Activated T-cell treated with anti-CD3 and anti-CD28 coated beads, Interleukin-2, amount 50 U/mL, for 24 hours (primary cell): ENCODE measurements at regions not wholly inside any gene's neighbourhood (a gene's known extent, or its start where the extent isn't known, plus 50 kb on each side); places are given as distances from the start of the nearest gene placed in this dataset.

Source experiments
- DNase-seq: peaks from one replicate; pipeline ENCODE4 v3.0.0-alpha.2; 2020
- H3K27ac Mint-ChIP-seq: 2 replicates; pipeline ENCODE4 v1.8.0; 2020; ENCODE audit warnings: mild to moderate bottlenecking, mixed read lengths
- H3K27me3 Mint-ChIP-seq: 2 replicates; pipeline ENCODE4 v1.8.0; 2020; ENCODE audit warnings: mixed read lengths
- H3K36me3 Mint-ChIP-seq: 2 replicates; pipeline ENCODE4 v1.8.0; 2020; ENCODE audit warnings: low read depth, mixed read lengths
- H3K4me1 Mint-ChIP-seq: 2 replicates; pipeline ENCODE4 v1.8.0; 2020; ENCODE audit warnings: low read depth, mixed read lengths
- H3K4me3 Mint-ChIP-seq: 2 replicates; pipeline ENCODE4 v1.8.0; 2020; ENCODE audit warnings: mild to moderate bottlenecking, moderate library complexity, mixed read lengths
- H3K9me3 Mint-ChIP-seq: 2 replicates; pipeline ENCODE4 v1.8.0; 2020; ENCODE audit warnings: mixed read lengths

- no peaks in the 10 kb centered on the region for H3K36me3 Mint-ChIP-seq
- DNase-seq = no peak
- H3K27ac Mint-ChIP-seq = no peak overlapping the region
- no peaks in the 10 kb centered on the region for H3K9me3 Mint-ChIP-seq
- H3K4me3 Mint-ChIP-seq = no peak overlapping the region
- no peaks in the 10 kb centered on the region for H3K4me1 Mint-ChIP-seq
- peaks cover 25% of the 10 kb centered on the region for H3K27me3 Mint-ChIP-seq
These were observed 768.2 kb upstream of the ACVR2A start for GRCh38 chr2:147076634-147077033.

- Mint-ChIP-seq H3K27ac (no peak overlapping the region), H3K27me3 (no peaks in the 10 kb centered on the region)
These were observed 776.8 kb upstream of the ACVR2A start for GRCh38 chr2:147068071-147068470.

GRCh38 chr2:147067136-147067535 lies 777.7 kb upstream of the ACVR2A start:
- Mint-ChIP-seq H3K36me3 (no peaks in the 10 kb centered on the region), H3K4me1 (peaks cover 5% of the 10 kb centered on the region), H3K4me3 (no peak overlapping the region), H3K9me3 (peaks cover 9% of the 10 kb centered on the region), H3K27ac (no peak overlapping the region), H3K27me3 (peaks cover 3% of the 10 kb centered on the region)
- no peak for DNase-seq

More at GRCh38 chr2:147068071-147068470, 776.8 kb upstream of the ACVR2A start:
- Mint-ChIP-seq H3K36me3 (no peaks in the 10 kb centered on the region), H3K9me3 (peaks cover 9% of the 10 kb centered on the region), H3K4me3 (no peak overlapping the region), H3K4me1 (peaks cover 5% of the 10 kb centered on the region)
- no peak for DNase-seq

- Mint-ChIP-seq H3K27ac (no peak overlapping the region), H3K4me3 (no peak overlapping the region), H3K27me3 (peaks cover 9% of the 10 kb centered on the region), H3K9me3 (peaks cover 9% of the 10 kb centered on the region), H3K36me3 (no peaks in the 10 kb centered on the region), H3K4me1 (no peaks in the 10 kb centered on the region)
- DNase-seq = no peak
These were observed 782.8 kb upstream of the ACVR2A start for GRCh38 chr2:147062073-147062472.

- Mint-ChIP-seq H3K9me3 (peaks cover 6% of the 10 kb centered on the region), H3K27ac (no peak overlapping the region), H3K27me3 (peaks cover 9% of the 10 kb centered on the region), H3K36me3 (no peaks in the 10 kb centered on the region), H3K4me1 (no peaks in the 10 kb centered on the region), H3K4me3 (no peak overlapping the region)
- no peak for DNase-seq
These were observed 783.6 kb upstream of the ACVR2A start for GRCh38 chr2:147061269-147061668.

- no peak overlapping the region for H3K27ac Mint-ChIP-seq
- peaks cover 15% of the 10 kb centered on the region for H3K27me3 Mint-ChIP-seq
- no peaks in the 10 kb centered on the region for H3K36me3 Mint-ChIP-seq
- no peak for DNase-seq
- H3K4me3 Mint-ChIP-seq = no peak overlapping the region
- no peaks in the 10 kb centered on the region for H3K4me1 Mint-ChIP-seq
- H3K9me3 Mint-ChIP-seq = no peaks in the 10 kb centered on the region
These were observed 786.8 kb upstream of the ACVR2A start for GRCh38 chr2:147057892-147058490.

GRCh38 chr2:147051814-147052213 lies 793.0 kb upstream of the ACVR2A start:
- H3K36me3 Mint-ChIP-seq = no peaks in the 10 kb centered on the region
- no peak overlapping the region for H3K27ac Mint-ChIP-seq
- H3K4me3 Mint-ChIP-seq = no peak overlapping the region
- H3K27me3 Mint-ChIP-seq = peaks cover 17% of the 10 kb centered on the region
- H3K9me3 Mint-ChIP-seq = no peaks in the 10 kb centered on the region
- no peaks in the 10 kb centered on the region for H3K4me1 Mint-ChIP-seq
- DNase-seq = no peak

GRCh38 chr2:147051248-147051647 lies 793.6 kb upstream of the ACVR2A start:
- no peaks in the 10 kb centered on the region for H3K36me3 Mint-ChIP-seq
- peaks cover 17% of the 10 kb centered on the region for H3K27me3 Mint-ChIP-seq
- DNase-seq = no peak
- H3K9me3 Mint-ChIP-seq = no peaks in the 10 kb centered on the region
- no peak overlapping the region for H3K4me3 Mint-ChIP-seq
- no peaks in the 10 kb centered on the region for H3K4me1 Mint-ChIP-seq
- no peak overlapping the region for H3K27ac Mint-ChIP-seq

- no peak for DNase-seq
- peaks cover 4% of the 10 kb centered on the region for H3K4me1 Mint-ChIP-seq
- peaks cover 17% of the 10 kb centered on the region for H3K27me3 Mint-ChIP-seq
- no peak overlapping the region for H3K27ac Mint-ChIP-seq
- H3K4me3 Mint-ChIP-seq = no peak overlapping the region
- H3K36me3 Mint-ChIP-seq = no peaks in the 10 kb centered on the region
- H3K9me3 Mint-ChIP-seq = no peaks in the 10 kb centered on the region
These were observed 794.9 kb upstream of the ACVR2A start for GRCh38 chr2:147049957-147050356.

- Mint-ChIP-seq H3K4me3 (no peak overlapping the region), H3K4me1 (peaks cover 4% of the 10 kb centered on the region), H3K27me3 (peaks cover 4% of the 10 kb centered on the region), H3K27ac (no peak overlapping the region), H3K9me3 (no peaks in the 10 kb centered on the region), H3K36me3 (no peaks in the 10 kb centered on the region)
- no peak for DNase-seq
These were observed 798.4 kb upstream of the ACVR2A start for GRCh38 chr2:147046473-147046872.

GRCh38 chr2:147045113-147045512 lies 799.7 kb upstream of the ACVR2A start:
- peak; percentile 61 for DNase-seq
- Mint-ChIP-seq H3K9me3 (no peaks in the 10 kb centered on the region), H3K36me3 (no peaks in the 10 kb centered on the region), H3K4me3 (no peak overlapping the region), H3K27ac (no peak overlapping the region), H3K27me3 (no peaks in the 10 kb centered on the region), H3K4me1 (peaks cover 4% of the 10 kb centered on the region)

GRCh38 chr2:147041121-147041494 lies 803.7 kb upstream of the ACVR2A start:
- Mint-ChIP-seq H3K4me3 (no peak overlapping the region), H3K9me3 (no peaks in the 10 kb centered on the region), H3K27me3 (no peaks in the 10 kb centered on the region)

GRCh38 chr2:147040298-147041120 lies 804.3 kb upstream of the ACVR2A start:
- no peak overlapping the region for H3K27ac Mint-ChIP-seq
- peaks cover 3% of the 10 kb centered on the region for H3K27me3 Mint-ChIP-seq
- no peak for DNase-seq
- no peaks in the 10 kb centered on the region for H3K36me3 Mint-ChIP-seq
- peaks cover 6% of the 10 kb centered on the region for H3K4me1 Mint-ChIP-seq
- no peaks in the 10 kb centered on the region for H3K9me3 Mint-ChIP-seq
- no peak overlapping the region for H3K4me3 Mint-ChIP-seq

More at GRCh38 chr2:147041121-147041494, 803.7 kb upstream of the ACVR2A start:
- Mint-ChIP-seq H3K27ac (no peak overlapping the region), H3K36me3 (no peaks in the 10 kb centered on the region), H3K4me1 (peaks cover 6% of the 10 kb centered on the region)
- no peak for DNase-seq

- Mint-ChIP-seq H3K27me3 (peaks cover 3% of the 10 kb centered on the region), H3K36me3 (no peaks in the 10 kb centered on the region), H3K27ac (no peak overlapping the region), H3K4me1 (peaks cover 2% of the 10 kb centered on the region), H3K4me3 (no peak overlapping the region), H3K9me3 (no peaks in the 10 kb centered on the region)
- DNase-seq = no peak
These were observed 807.8 kb upstream of the ACVR2A start for GRCh38 chr2:147037048-147037447.

GRCh38 chr2:147033044-147033443 lies 811.8 kb upstream of the ACVR2A start:
- H3K4me3 Mint-ChIP-seq = no peak overlapping the region
- H3K9me3 Mint-ChIP-seq = no peaks in the 10 kb centered on the region
- peaks cover 2% of the 10 kb centered on the region for H3K4me1 Mint-ChIP-seq
- no peaks in the 10 kb centered on the region for H3K36me3 Mint-ChIP-seq
- peaks cover 15% of the 10 kb centered on the region for H3K27me3 Mint-ChIP-seq
- DNase-seq = no peak
- H3K27ac Mint-ChIP-seq = no peak overlapping the region
